HEK293 (cell line): ENCODE measurements at regions not wholly inside any gene's neighbourhood (a gene's known extent, or its start where the extent isn't known, plus 50 kb on each side); places are given as distances from the start of the nearest gene placed in this dataset.

Source experiments
- CTCF ChIA-PET: fragments of 350-600 bp; formaldehyde crosslinking; extraction: SDS; loops from one replicate; lab custom pipeline; 2021; ENCODE audit warnings: antibody characterized with exemption; lab: Yijun Ruan, JAX
- POLR2A ChIA-PET: fragments of 300-600 bp; formaldehyde crosslinking; extraction: SDS; loops from one replicate; lab custom pipeline; 2020; ENCODE audit warnings: antibody characterized with exemption, inconsistent platforms; lab: Yijun Ruan, JAX
- H3K27ac ChIP-seq: fragments of 200-500 bp; sonication (Bioruptor generic); 2 replicates; pipeline ENCODE4 v1.5.1; 2014; ENCODE audit warnings: low read depth, low read length, control low read depth, inconsistent platforms; ENCODE audit errors: extremely low read depth
- H3K36me3 ChIP-seq, 2 experiments: fragments of 200-500 bp in 1 of 2; sonication (Bioruptor generic) in 1 of 2; 1 replicate in 1 of 2; 2 replicates in 1 of 2; pipeline ENCODE4 v1.5.1; 2014 to 2017; ENCODE audit warnings: inconsistent platforms in 2 of 2, low read length in 2 of 2; ENCODE audit not compliant: control insufficient read depth in 2 of 2, insufficient read depth in 1 of 2
- H3K4me1 ChIP-seq: fragments of 200-500 bp; sonication (Bioruptor generic); 2 replicates; pipeline ENCODE4 v1.5.1; 2014; ENCODE audit warnings: mild to moderate bottlenecking, low read length, inconsistent platforms; ENCODE audit not compliant: control insufficient read depth, insufficient read depth
- H3K4me3 ChIP-seq: 2 replicates; pipeline ENCODE4 v1.5.1; 2011; ENCODE audit warnings: low read depth, mild to moderate bottlenecking, control low read depth, low read length, moderate library complexity
- H3K9me3 ChIP-seq: fragments of 200-500 bp; sonication (Bioruptor generic); 2 replicates; pipeline ENCODE4 v1.5.1; 2014; ENCODE audit warnings: low read depth, low read length, inconsistent platforms; ENCODE audit not compliant: control insufficient read depth, insufficient read depth
- KLF7 ChIP-seq: fragments of 450-650 bp; formaldehyde crosslinking; IDR thresholded peaks from 2 replicates; pipeline ENCODE4 v1.5.1; 2016; ENCODE audit warnings: missing biosample characterization, missing genetic modification characterization, borderline replicate concordance
- SP7 ChIP-seq: fragments of 450-650 bp; formaldehyde crosslinking; IDR thresholded peaks from 2 replicates; pipeline ENCODE4 v1.5.1; 2016; ENCODE audit warnings: missing biosample characterization, missing genetic modification characterization
- ZBTB17 ChIP-seq: fragments of 450-650 bp; formaldehyde crosslinking; IDR thresholded peaks from 2 replicates; pipeline ENCODE4 v1.5.1; 2016; ENCODE audit warnings: missing biosample characterization, missing genetic modification characterization
- ZBTB49 ChIP-seq: fragments of 450-650 bp; formaldehyde crosslinking; IDR thresholded peaks from 2 replicates; pipeline ENCODE4 v1.5.1; 2016; ENCODE audit warnings: missing biosample characterization, missing genetic modification characterization, low read depth
- ZNF140 ChIP-seq: fragments of 450-650 bp; formaldehyde crosslinking; IDR thresholded peaks from 2 replicates; pipeline ENCODE4 v1.5.1; 2016; ENCODE audit warnings: missing biosample characterization, missing genetic modification characterization
- ZNF146 ChIP-seq: fragments of 450-650 bp; formaldehyde crosslinking; IDR thresholded peaks from 2 replicates; pipeline ENCODE4 v1.5.1; 2016; ENCODE audit warnings: missing biosample characterization, missing genetic modification characterization
- ZNF174 ChIP-seq: fragments of 450-650 bp; formaldehyde crosslinking; IDR thresholded peaks from 2 replicates; pipeline ENCODE4 v1.5.0; 2017; ENCODE audit warnings: missing biosample characterization, mild to moderate bottlenecking, missing genetic modification characterization
- ZNF202 ChIP-seq: fragments of 450-650 bp; formaldehyde crosslinking; IDR thresholded peaks from 2 replicates; pipeline ENCODE4 v1.5.1; 2016; ENCODE audit warnings: missing biosample characterization, missing genetic modification characterization, borderline replicate concordance
- ZNF274 ChIP-seq, 2 experiments: fragments of 200-500 bp in 1 of 2; fragments of 450-650 bp in 1 of 2; sonication (Bioruptor generic) in 1 of 2; formaldehyde crosslinking in 1 of 2; IDR thresholded peaks; 2 replicates each; pipeline versions ENCODE4 v1.5.1 to v1.6.1; 2014 to 2016; ENCODE audit warnings: borderline replicate concordance in 1 of 2, inconsistent platforms in 1 of 2, low read length in 1 of 2, missing biosample characterization in 1 of 2, missing genetic modification characterization in 1 of 2
- ZNF302 ChIP-seq: fragments of 450-650 bp; formaldehyde crosslinking; IDR thresholded peaks from 2 replicates; pipeline ENCODE4 v1.5.1; 2016; ENCODE audit warnings: missing biosample characterization, missing genetic modification characterization, low read depth
- ZNF354C ChIP-seq: fragments of 450-650 bp; formaldehyde crosslinking; IDR thresholded peaks from 2 replicates; pipeline ENCODE4 v1.5.1; 2016; ENCODE audit warnings: missing biosample characterization, missing genetic modification characterization, low read depth, borderline replicate concordance
- ZNF398 ChIP-seq: fragments of 450-650 bp; formaldehyde crosslinking; IDR thresholded peaks from 2 replicates; pipeline ENCODE4 v1.5.1; 2017; ENCODE audit warnings: missing biosample characterization, missing genetic modification characterization
- ZNF548 ChIP-seq: fragments of 450-650 bp; formaldehyde crosslinking; IDR thresholded peaks from 2 replicates; pipeline ENCODE4 v1.5.1; 2016; ENCODE audit warnings: missing biosample characterization, missing genetic modification characterization
- ZNF626 ChIP-seq: fragments of 450-650 bp; sonication (Bioruptor Pico); formaldehyde crosslinking; IDR thresholded peaks from 2 replicates; pipeline ENCODE4 v1.5.1; 2018; ENCODE audit warnings: missing biosample characterization, missing genetic modification characterization, inconsistent platforms
- ZNF768 ChIP-seq: fragments of 450-650 bp; formaldehyde crosslinking; IDR thresholded peaks from 2 replicates; pipeline ENCODE4 v1.5.1; 2018; ENCODE audit warnings: missing biosample characterization, mild to moderate bottlenecking, missing genetic modification characterization
- ZNF776 ChIP-seq: fragments of 450-650 bp; formaldehyde crosslinking; IDR thresholded peaks from 2 replicates; pipeline ENCODE4 v1.5.0; 2017; ENCODE audit warnings: missing biosample characterization, missing genetic modification characterization, borderline replicate concordance
- TF ChIP-seq, protein P1 (sequence below): fragments of 450-650 bp; formaldehyde crosslinking; IDR thresholded peaks from 2 replicates; pipeline ENCODE4 v1.5.1; 2017; ENCODE audit warnings: missing biosample characterization, missing genetic modification characterization
- TF ChIP-seq, protein P2 (sequence below): fragments of 450-650 bp; formaldehyde crosslinking; IDR thresholded peaks from 2 replicates; pipeline ENCODE4 v1.5.1; 2017; ENCODE audit warnings: missing biosample characterization, missing genetic modification characterization

- CTCF ChIA-PET: no interaction called here
- H3K4me1 ChIP-seq: no peaks in the 10 kb centered on the region
- no peak overlapping the region for H3K4me3 ChIP-seq
- POLR2A ChIA-PET: interaction anchor here (0.6 kb wide), 1 partner anchor 283 kb away, joined by 5 read pairs; no protein-coding TSS in a partner anchor
- TF ChIP-seq SP7 (tag by site-specific recombination) (no peak), ZNF140 (tag by site-specific recombination) (no peak), ZNF768 (tag by site-specific recombination) (no peak), KLF7 (tag by site-specific recombination) (no peak), ZNF274 (IDR thresholded peaks at IDR 0.05; ENCODE audit: low read length) (no peak), ZNF274 (tag by site-specific recombination; IDR thresholded peaks at IDR 0.05; ENCODE audit: borderline replicate concordance) (no peak), ZNF146 (tag by site-specific recombination) (no peak), ZNF174 (no peak)
- no peaks in the 10 kb centered on the region for H3K36me3 ChIP-seq
- no peak overlapping the region for H3K27ac ChIP-seq
- H3K9me3 ChIP-seq: no peaks in the 10 kb centered on the region
These were observed 241.8 kb downstream of the CD109 start for GRCh38 chr6:73937805-73938204.

DNA sequence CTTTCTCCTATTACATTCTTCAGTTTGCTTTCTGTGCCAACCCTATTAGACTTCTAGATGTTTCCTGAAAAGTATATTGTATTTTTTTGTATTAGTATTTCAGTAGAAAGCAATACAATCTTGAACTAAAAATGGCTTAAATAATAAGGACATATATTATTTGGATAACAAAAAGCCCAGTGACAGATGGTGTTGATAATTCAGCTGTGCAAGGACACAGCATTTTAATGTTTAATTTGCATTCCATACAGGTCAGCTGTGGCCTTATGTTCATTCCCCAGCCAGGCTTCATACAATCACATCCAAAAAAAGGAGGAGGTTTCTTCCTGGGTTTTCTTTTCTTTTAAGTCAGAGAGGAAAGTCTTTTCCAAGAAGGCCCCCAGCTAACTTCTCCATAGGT, 236.9 kb downstream of the CD109 start:
- no peaks in the 10 kb centered on the region for H3K4me1 ChIP-seq
- POLR2A ChIA-PET: no interaction called here
- no peak overlapping the region for H3K27ac ChIP-seq
- CTCF ChIA-PET: no interaction called here
- H3K36me3 ChIP-seq: no peaks in the 10 kb centered on the region
- H3K4me3 ChIP-seq: no peak overlapping the region
- TF ChIP-seq ZNF302 (tag by site-specific recombination) (no peak), ZBTB49 (tag by site-specific recombination) (no peak), ZNF202 (tag by site-specific recombination) (no peak), ZNF548 (tag by site-specific recombination) (no peak), ZNF354C (no peak), ZNF398 (tag by site-specific recombination) (no peak), ZNF776 (tag by site-specific recombination) (no peak), ZNF626 (tag by site-specific recombination) (no peak), ZBTB17 (tag by site-specific recombination) (no peak)
- TF ChIP-seq, protein P1, sequence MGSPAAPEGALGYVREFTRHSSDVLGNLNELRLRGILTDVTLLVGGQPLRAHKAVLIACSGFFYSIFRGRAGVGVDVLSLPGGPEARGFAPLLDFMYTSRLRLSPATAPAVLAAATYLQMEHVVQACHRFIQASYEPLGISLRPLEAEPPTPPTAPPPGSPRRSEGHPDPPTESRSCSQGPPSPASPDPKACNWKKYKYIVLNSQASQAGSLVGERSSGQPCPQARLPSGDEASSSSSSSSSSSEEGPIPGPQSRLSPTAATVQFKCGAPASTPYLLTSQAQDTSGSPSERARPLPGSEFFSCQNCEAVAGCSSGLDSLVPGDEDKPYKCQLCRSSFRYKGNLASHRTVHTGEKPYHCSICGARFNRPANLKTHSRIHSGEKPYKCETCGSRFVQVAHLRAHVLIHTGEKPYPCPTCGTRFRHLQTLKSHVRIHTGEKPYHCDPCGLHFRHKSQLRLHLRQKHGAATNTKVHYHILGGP (tag by site-specific recombination): no peak
- TF ChIP-seq, protein P2, sequence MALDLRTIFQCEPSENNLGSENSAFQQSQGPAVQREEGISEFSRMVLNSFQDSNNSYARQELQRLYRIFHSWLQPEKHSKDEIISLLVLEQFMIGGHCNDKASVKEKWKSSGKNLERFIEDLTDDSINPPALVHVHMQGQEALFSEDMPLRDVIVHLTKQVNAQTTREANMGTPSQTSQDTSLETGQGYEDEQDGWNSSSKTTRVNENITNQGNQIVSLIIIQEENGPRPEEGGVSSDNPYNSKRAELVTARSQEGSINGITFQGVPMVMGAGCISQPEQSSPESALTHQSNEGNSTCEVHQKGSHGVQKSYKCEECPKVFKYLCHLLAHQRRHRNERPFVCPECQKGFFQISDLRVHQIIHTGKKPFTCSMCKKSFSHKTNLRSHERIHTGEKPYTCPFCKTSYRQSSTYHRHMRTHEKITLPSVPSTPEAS (tag by site-specific recombination): no peak
- no peaks in the 10 kb centered on the region for H3K9me3 ChIP-seq
